Breast epithelium (tissue), 4 donors: ENCODE measurements at regions not wholly inside any gene's neighbourhood (a gene's known extent, or its start where the extent isn't known, plus 50 kb on each side); places are given as distances from the start of the nearest gene placed in this dataset.

Source experiments
- DNase-seq, 2 donors: peaks; one replicate each; pipeline ENCODE4 v3.0.0-alpha.2; 2019; ENCODE audit warnings: low spot score in 2 of 2
- H3K27ac ChIP-seq, 2 donors: fragments of 200-600 bp; sonication (generic) in 1 of 2; one replicate each; pipeline ENCODE4 v1.5.1; 2016 to 2019; ENCODE audit warnings: mild to moderate bottlenecking in 1 of 2
- H3K27me3 ChIP-seq, 2 donors: fragments of 200-600 bp; sonication (generic) in 1 of 2; one replicate each; pipeline versions ENCODE4 v1.5.1 to v1.6.0; 2017 to 2019; ENCODE audit warnings: control low read depth in 1 of 2, mild to moderate bottlenecking in 1 of 2
- H3K36me3 ChIP-seq: fragments of 200-600 bp; one replicate; pipeline ENCODE4 v1.5.1; 2019
- H3K4me1 ChIP-seq, 2 donors: fragments of 200-600 bp; sonication (generic); one replicate each; pipeline ENCODE4 v1.5.1; 2016 to 2019; ENCODE audit warnings: control low read depth in 1 of 2
- H3K4me3 ChIP-seq, 3 donors: fragments of 200-600 bp; sonication (generic); 1 replicate in 2 of 3; 2 replicates in 1 of 3; pipeline ENCODE4 v1.5.1; 2016 to 2019; ENCODE audit warnings: mild to moderate bottlenecking in 3 of 3, moderate library complexity in 2 of 3
- H3K9me3 ChIP-seq, 2 donors: fragments of 200-600 bp; sonication (generic) in 1 of 2; one replicate each; pipeline ENCODE4 v1.5.1; 2016 to 2019; ENCODE audit warnings: control low read depth in 1 of 2
- POLR2A ChIP-seq: fragments of 450-650 bp; IDR thresholded peaks from one replicate; pipeline ENCODE4 v1.6.1; 2016; ENCODE audit warnings: antibody characterized with exemption, mild to moderate bottlenecking, moderate library complexity
- POLR2AphosphoS5 ChIP-seq, 3 donors: sonication (generic); formaldehyde crosslinking; IDR thresholded peaks; one replicate each; pipeline ENCODE4 v1.6.1; 2017; ENCODE audit warnings: antibody characterized with exemption in 3 of 3
- intact Hi-C: fragments of 100-400 bp; cut with DNase I; formaldehyde crosslinking; loops from one replicate; pipeline ENCODE4 v1.15.1; 2023; ENCODE audit warnings: low total_unique reads
- TF ChIP-seq, protein P1 (sequence below), 3 donors: fragments of 450-650 bp; IDR thresholded peaks; one replicate each; pipeline ENCODE4 v1.5.1; 2016 to 2017; ENCODE audit warnings: antibody characterized with exemption in 3 of 3, mild to moderate bottlenecking in 3 of 3, moderate library complexity in 3 of 3

DNA sequence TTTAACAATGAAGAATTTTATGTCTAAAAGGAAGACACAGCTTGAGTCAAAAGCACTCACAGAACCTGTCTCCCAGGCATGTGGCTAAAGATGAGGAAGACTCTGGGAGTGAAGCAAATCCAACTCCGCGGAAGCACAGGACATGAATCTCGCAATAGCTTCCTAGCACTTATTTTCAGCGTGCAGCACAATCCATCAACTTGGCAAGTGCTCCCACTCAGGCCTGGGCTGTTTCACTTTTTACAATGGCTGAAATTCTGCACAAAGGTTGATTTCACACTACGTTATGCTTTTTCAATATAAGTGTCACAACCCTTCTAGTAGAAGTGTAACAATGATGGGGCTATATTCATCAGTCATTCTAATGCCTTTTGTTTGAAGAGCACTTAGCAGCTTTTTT is 180.2 kb downstream of the XPNPEP1 start:
- TF ChIP-seq POLR2AphosphoS5 (IDR thresholded peaks at IDR 0.05) (no peak), POLR2A (no peak)
- TF ChIP-seq, protein P1, sequence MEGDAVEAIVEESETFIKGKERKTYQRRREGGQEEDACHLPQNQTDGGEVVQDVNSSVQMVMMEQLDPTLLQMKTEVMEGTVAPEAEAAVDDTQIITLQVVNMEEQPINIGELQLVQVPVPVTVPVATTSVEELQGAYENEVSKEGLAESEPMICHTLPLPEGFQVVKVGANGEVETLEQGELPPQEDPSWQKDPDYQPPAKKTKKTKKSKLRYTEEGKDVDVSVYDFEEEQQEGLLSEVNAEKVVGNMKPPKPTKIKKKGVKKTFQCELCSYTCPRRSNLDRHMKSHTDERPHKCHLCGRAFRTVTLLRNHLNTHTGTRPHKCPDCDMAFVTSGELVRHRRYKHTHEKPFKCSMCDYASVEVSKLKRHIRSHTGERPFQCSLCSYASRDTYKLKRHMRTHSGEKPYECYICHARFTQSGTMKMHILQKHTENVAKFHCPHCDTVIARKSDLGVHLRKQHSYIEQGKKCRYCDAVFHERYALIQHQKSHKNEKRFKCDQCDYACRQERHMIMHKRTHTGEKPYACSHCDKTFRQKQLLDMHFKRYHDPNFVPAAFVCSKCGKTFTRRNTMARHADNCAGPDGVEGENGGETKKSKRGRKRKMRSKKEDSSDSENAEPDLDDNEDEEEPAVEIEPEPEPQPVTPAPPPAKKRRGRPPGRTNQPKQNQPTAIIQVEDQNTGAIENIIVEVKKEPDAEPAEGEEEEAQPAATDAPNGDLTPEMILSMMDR (IDR thresholded peaks at IDR 0.05) = no peak
- Histone ChIP-seq H3K36me3 (no peaks in the 10 kb centered on the region), H3K4me3 (no peak overlapping the region), H3K4me1 (no peaks in the 10 kb centered on the region), H3K9me3 (no peaks in the 10 kb centered on the region), H3K27me3 (no peaks in the 10 kb centered on the region), H3K27ac (no peak overlapping the region)
- no peak for DNase-seq
- intact Hi-C loops = no loop called here

DNA sequence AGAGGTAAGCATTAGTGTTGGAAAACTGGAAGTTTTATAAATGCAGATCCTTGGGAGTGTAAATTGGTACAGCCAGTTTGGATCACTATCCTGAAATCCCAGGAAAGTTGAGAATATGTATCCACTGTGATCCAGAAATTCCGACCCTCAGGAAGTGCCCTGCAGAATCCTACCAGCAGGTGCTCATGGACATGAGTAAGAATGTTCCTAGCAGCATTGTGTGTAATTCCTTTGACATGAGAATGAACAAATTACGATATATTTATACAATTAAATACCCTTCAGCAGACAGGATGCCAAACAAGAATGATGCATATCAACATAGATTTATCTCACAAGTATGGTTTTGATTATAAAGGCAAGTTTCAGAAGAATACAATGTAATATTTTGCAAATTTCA is 181.6 kb downstream of the XPNPEP1 start:
- TF ChIP-seq POLR2A = no peak
- TF ChIP-seq POLR2AphosphoS5 (IDR thresholded peaks at IDR 0.05) = no peak
- TF ChIP-seq, protein P1 (IDR thresholded peaks at IDR 0.05) = no peak
- Histone ChIP-seq H3K36me3 (no peaks in the 10 kb centered on the region), H3K4me1 (no peaks in the 10 kb centered on the region), H3K27me3 (no peaks in the 10 kb centered on the region), H3K27ac (no peak overlapping the region), H3K4me3 (no peak overlapping the region), H3K9me3 (no peaks in the 10 kb centered on the region)
- intact Hi-C loops = no loop called here
- no peak for DNase-seq

DNA sequence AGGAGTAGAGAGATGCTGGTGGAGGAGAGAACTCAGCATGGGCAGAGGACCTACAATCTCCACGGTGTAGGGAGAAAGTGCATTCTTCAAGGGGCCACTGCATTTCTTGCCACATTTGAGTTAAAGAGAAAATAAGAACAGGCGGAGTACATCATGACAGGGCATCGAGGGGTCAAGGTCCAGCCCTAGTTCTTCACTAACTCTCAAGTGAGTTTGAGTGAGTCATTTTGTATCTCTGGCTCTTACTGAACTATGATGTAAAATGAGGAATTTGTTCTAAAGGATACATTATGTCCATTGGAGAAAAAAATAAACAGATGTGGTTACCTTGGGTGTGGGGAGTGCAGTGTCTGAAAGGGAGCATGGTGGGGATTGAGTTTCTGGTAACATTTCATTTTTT is 182.9 kb downstream of the XPNPEP1 start:
- H3K27me3 ChIP-seq = no peaks in the 10 kb centered on the region
- H3K4me3 ChIP-seq = no peak overlapping the region
- no peak overlapping the region for H3K27ac ChIP-seq
- no peaks in the 10 kb centered on the region for H3K4me1 ChIP-seq
- H3K36me3 ChIP-seq = no peaks in the 10 kb centered on the region
- DNase-seq = no peak
- intact Hi-C loops = no loop called here
- TF ChIP-seq POLR2A (no peak), POLR2AphosphoS5 (IDR thresholded peaks at IDR 0.05) (no peak)
- TF ChIP-seq, protein P1 (IDR thresholded peaks at IDR 0.05) = no peak
- no peaks in the 10 kb centered on the region for H3K9me3 ChIP-seq

DNA sequence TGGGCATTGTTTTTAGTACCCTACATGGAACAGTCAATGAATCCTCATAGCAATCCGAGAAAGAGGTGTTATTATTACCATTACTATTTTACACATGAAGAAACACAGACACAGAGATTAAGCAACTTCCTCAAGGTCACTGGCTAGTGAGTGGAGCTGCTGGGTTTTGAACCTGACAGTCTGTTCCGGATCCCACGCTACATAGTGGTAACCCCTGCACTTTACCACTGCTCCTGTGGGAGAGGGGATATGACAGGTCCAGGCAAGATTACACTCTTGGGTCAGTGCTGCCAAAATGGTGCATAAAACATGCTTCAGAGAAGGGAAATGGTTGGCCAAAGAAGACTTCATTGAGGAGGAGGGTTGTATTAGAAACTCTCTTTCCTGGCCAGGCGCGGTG is 185.7 kb downstream of the XPNPEP1 start:
- no peak for DNase-seq
- intact Hi-C loops = no loop called here
- Histone ChIP-seq H3K36me3 (no peaks in the 10 kb centered on the region), H3K27me3 (no peaks in the 10 kb centered on the region), H3K27ac (no peak overlapping the region), H3K9me3 (no peaks in the 10 kb centered on the region), H3K4me1 (no peaks in the 10 kb centered on the region), H3K4me3 (no peak overlapping the region)
- TF ChIP-seq POLR2AphosphoS5 (IDR thresholded peaks at IDR 0.05) (no peak), POLR2A (no peak)
- TF ChIP-seq, protein P1 (IDR thresholded peaks at IDR 0.05) = no peak

DNA sequence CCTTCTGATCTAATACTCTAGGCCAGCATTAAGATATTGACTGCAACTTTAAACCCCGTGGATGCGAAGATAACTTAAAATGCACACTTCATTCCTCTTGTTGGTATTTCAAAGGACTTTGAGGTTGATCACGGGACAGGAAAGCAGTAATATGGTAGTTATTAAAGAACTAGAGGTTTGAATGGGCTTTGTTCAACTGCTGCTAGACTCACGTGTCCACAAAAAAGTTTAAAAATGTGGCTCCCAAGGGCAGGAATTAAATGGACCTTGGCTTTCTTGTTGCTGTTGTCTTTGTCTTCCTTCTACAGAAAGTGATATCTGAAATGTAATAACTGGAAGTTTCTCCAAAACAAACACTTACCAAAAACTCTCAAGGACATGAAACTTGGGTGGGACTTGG is 186.3 kb downstream of the XPNPEP1 start:
- Histone ChIP-seq H3K4me1 (no peaks in the 10 kb centered on the region), H3K9me3 (no peaks in the 10 kb centered on the region), H3K27me3 (no peaks in the 10 kb centered on the region), H3K36me3 (no peaks in the 10 kb centered on the region), H3K4me3 (no peak overlapping the region), H3K27ac (no peak overlapping the region)
- TF ChIP-seq POLR2A = no peak
- no peak for TF ChIP-seq POLR2AphosphoS5 (IDR thresholded peaks at IDR 0.05)
- intact Hi-C loops = no loop called here
- no peak for DNase-seq

DNA sequence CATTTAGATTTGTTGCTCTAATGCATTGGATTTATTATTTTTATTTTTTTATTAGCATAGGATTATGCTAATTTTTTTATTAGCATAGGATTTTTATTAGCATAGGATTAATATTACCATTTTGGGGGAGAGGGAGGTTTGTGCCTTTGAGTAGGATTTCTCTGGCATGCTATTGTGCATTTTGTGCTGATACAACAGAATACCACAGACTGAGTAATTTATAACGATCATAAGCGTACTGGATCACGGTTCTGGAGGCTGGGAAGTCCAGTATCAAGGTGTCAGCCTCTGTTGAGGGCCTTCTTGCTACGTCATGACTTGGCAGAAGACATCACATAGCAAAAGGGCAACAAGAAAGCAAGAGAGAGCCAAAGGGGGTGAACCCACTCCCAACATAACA is 187.5 kb downstream of the XPNPEP1 start:
- TF ChIP-seq, protein P1 (IDR thresholded peaks at IDR 0.05) = no peak
- TF ChIP-seq POLR2AphosphoS5 (IDR thresholded peaks at IDR 0.05) (no peak), POLR2A (no peak)
- no peak for DNase-seq
- no peaks in the 10 kb centered on the region for H3K9me3 ChIP-seq
- no peak overlapping the region for H3K27ac ChIP-seq
- H3K4me1 ChIP-seq = no peaks in the 10 kb centered on the region
- intact Hi-C loops = no loop called here
- no peaks in the 10 kb centered on the region for H3K36me3 ChIP-seq
- no peaks in the 10 kb centered on the region for H3K27me3 ChIP-seq
- H3K4me3 ChIP-seq = no peak overlapping the region
